ENCODE measurements at regions not wholly inside any gene's neighbourhood (a gene's known extent, or its start where the extent isn't known, plus 50 kb on each side); places are given as distances from the start of the nearest gene placed in this dataset.

DNA sequence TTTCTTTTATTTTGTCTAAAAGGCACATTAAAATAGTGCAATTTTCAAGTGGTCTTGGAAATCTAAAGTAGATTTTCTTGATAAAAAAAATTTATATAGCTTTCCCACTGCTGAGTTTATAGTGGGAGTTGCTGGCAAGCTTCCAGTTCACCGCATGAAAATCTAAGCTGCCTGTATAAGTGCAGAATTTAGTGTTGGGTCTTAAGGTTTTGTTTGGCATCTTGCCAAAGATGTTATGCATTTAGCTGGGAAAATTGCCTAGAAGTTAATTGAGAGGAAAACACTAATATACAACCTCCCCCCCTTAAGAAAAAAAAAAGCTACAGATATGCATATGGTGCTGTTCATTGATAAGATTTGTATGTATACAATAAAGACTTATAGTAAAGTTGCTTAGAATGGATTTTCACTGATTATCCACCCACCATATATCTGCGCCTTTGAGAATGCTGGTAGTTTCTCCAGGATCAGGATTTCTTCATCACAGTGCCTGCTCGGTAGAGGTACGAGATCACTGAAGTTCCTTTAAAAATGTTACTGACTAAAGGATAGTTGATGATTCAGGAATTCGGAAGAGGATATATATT lies 803.2 kb upstream of the POU3F3 start:
- H3K36me3 ChIP-seq (replicated peaks; ENCODE audit: insufficient read depth, low read depth): no peaks in the 10 kb centered on the region
- no peak for DNase-seq (ENCODE audit: low spot score)
- no peak overlapping the region for H3K4me3 ChIP-seq
- no peaks in the 10 kb centered on the region for H3K79me2 ChIP-seq
- H3K27me3 ChIP-seq: no peaks in the 10 kb centered on the region
- H2AFZ ChIP-seq: no peak overlapping the region
- no peak for TF ChIP-seq EZH2 (IDR thresholded peaks at IDR 0.05; ENCODE audit: borderline replicate concordance)
- TF ChIP-seq EZH2phosphoT487 (IDR thresholded peaks at IDR 0.05; ENCODE audit: low read depth, severe bottlenecking, unreplicated experiment): no peak
- no peak for TF ChIP-seq CTCF (IDR thresholded peaks at IDR 0.05; ENCODE audit: poor library complexity)
- H3K9me2 ChIP-seq (replicated peaks; ENCODE audit: insufficient read depth): no peaks in the 10 kb centered on the region
- 77% methylated on average over 5 of the region's 5 CpGs for WGBS (ENCODE audit: low lambda C conversion rate, missing lambda C conversion rate)
- no peaks in the 10 kb centered on the region for H4K20me1 ChIP-seq (ENCODE audit: insufficient read depth, poor library complexity, severe bottlenecking)
- no peaks in the 10 kb centered on the region for H3K9me3 ChIP-seq (ENCODE audit: low read depth)
- H3K4me1 ChIP-seq (ENCODE audit: insufficient read depth): peaks cover 13% of the 10 kb centered on the region
- no peak overlapping the region for H3K4me2 ChIP-seq
- no peak overlapping the region for H3K27ac ChIP-seq

- H3K36me3 ChIP-seq (replicated peaks; ENCODE audit: insufficient read depth, low read depth): no peaks in the 10 kb centered on the region
- H3K27me3 ChIP-seq: no peaks in the 10 kb centered on the region
- no peaks in the 10 kb centered on the region for H3K79me2 ChIP-seq
- H3K4me2 ChIP-seq: no peak overlapping the region
- WGBS (ENCODE audit: low lambda C conversion rate, missing lambda C conversion rate): 86% methylated on average over 6 of the region's 6 CpGs
- H2AFZ ChIP-seq: no peak overlapping the region
- no peak for DNase-seq (ENCODE audit: low spot score)
- H4K20me1 ChIP-seq (ENCODE audit: insufficient read depth, poor library complexity, severe bottlenecking): no peaks in the 10 kb centered on the region
- H3K4me3 ChIP-seq: no peak overlapping the region
- H3K27ac ChIP-seq: no peak overlapping the region
- TF ChIP-seq EZH2phosphoT487 (IDR thresholded peaks at IDR 0.05; ENCODE audit: low read depth, severe bottlenecking, unreplicated experiment) (no peak), CTCF (IDR thresholded peaks at IDR 0.05; ENCODE audit: poor library complexity) (no peak), EZH2 (IDR thresholded peaks at IDR 0.05; ENCODE audit: borderline replicate concordance) (no peak)
- H3K4me1 ChIP-seq (ENCODE audit: insufficient read depth): peaks cover 13% of the 10 kb centered on the region
- H3K9me2 ChIP-seq (replicated peaks; ENCODE audit: insufficient read depth): no peaks in the 10 kb centered on the region
- H3K9me3 ChIP-seq (ENCODE audit: low read depth): no peaks in the 10 kb centered on the region
Observed at GRCh38 chr2:104051766-104052165, 802.1 kb upstream of the POU3F3 start.

DNA sequence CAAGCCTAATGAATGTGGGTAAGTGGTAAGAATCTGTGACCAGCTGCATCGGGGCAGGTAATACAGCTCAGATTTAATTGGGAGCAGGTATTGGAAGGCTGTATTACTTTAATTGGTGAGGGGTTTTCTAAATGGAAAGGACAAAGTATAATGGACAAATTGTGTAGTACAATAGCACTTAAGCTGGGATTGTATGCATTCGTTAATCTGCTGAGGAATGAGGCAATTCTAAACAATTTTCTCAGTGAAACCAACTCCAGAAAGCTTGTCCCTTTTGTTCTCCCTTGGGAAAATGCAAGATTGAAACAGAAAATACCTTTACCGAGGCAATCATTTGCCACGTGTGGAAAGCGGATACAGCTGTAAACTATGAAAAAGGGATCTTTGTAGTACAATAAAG lies 801.6 kb upstream of the POU3F3 start:
- no peaks in the 10 kb centered on the region for H3K79me2 ChIP-seq
- no peak overlapping the region for H2AFZ ChIP-seq
- no peak for DNase-seq (ENCODE audit: low spot score)
- H3K4me1 ChIP-seq (ENCODE audit: insufficient read depth): peaks cover 13% of the 10 kb centered on the region
- H3K9me3 ChIP-seq (ENCODE audit: low read depth): no peaks in the 10 kb centered on the region
- no peaks in the 10 kb centered on the region for H3K9me2 ChIP-seq (replicated peaks; ENCODE audit: insufficient read depth)
- H3K4me3 ChIP-seq: no peak overlapping the region
- H3K36me3 ChIP-seq (replicated peaks; ENCODE audit: insufficient read depth, low read depth): no peaks in the 10 kb centered on the region
- H4K20me1 ChIP-seq (ENCODE audit: insufficient read depth, poor library complexity, severe bottlenecking): no peaks in the 10 kb centered on the region
- H3K4me2 ChIP-seq: no peak overlapping the region
- no peaks in the 10 kb centered on the region for H3K27me3 ChIP-seq
- TF ChIP-seq CTCF (IDR thresholded peaks at IDR 0.05; ENCODE audit: poor library complexity) (no peak), EZH2phosphoT487 (IDR thresholded peaks at IDR 0.05; ENCODE audit: low read depth, severe bottlenecking, unreplicated experiment) (no peak)
- 62% methylated on average over 5 of the region's 5 CpGs for WGBS (ENCODE audit: low lambda C conversion rate, missing lambda C conversion rate)
- no peak overlapping the region for H3K27ac ChIP-seq

- H3K9me3 ChIP-seq (ENCODE audit: low read depth): no peaks in the 10 kb centered on the region
Observed at GRCh38 chr2:104056451-104056850, 797.5 kb upstream of the POU3F3 start.

More at GRCh38 chr2:104056451-104056850, 797.5 kb upstream of the POU3F3 start:
- Histone ChIP-seq H3K4me1 (ENCODE audit: insufficient read depth) (no peaks in the 10 kb centered on the region), H3K79me2 (no peaks in the 10 kb centered on the region), H3K9me2 (replicated peaks; ENCODE audit: insufficient read depth) (no peaks in the 10 kb centered on the region), H3K36me3 (replicated peaks; ENCODE audit: insufficient read depth, low read depth) (no peaks in the 10 kb centered on the region), H4K20me1 (ENCODE audit: insufficient read depth, poor library complexity, severe bottlenecking) (no peaks in the 10 kb centered on the region), H3K4me3 (no peak overlapping the region), H3K4me2 (no peak overlapping the region), H2AFZ (no peak overlapping the region), H3K27me3 (no peaks in the 10 kb centered on the region), H3K27ac (no peak overlapping the region)
- DNase-seq (ENCODE audit: low spot score): no peak
- TF ChIP-seq EZH2phosphoT487 (IDR thresholded peaks at IDR 0.05; ENCODE audit: low read depth, severe bottlenecking, unreplicated experiment) (no peak), CTCF (IDR thresholded peaks at IDR 0.05; ENCODE audit: poor library complexity) (no peak), EZH2 (IDR thresholded peaks at IDR 0.05; ENCODE audit: borderline replicate concordance) (no peak)
- WGBS (ENCODE audit: low lambda C conversion rate, missing lambda C conversion rate): 71% methylated on average over 1 of the region's 1 CpG
